ENCODE measurements at regions not wholly inside any gene's neighbourhood (a gene's known extent, or its start where the extent isn't known, plus 50 kb on each side); places are given as distances from the start of the nearest gene placed in this dataset.
A peak's percentile ranks its signal among the peaks of the same experiment; 100 is the strongest.

DNA sequence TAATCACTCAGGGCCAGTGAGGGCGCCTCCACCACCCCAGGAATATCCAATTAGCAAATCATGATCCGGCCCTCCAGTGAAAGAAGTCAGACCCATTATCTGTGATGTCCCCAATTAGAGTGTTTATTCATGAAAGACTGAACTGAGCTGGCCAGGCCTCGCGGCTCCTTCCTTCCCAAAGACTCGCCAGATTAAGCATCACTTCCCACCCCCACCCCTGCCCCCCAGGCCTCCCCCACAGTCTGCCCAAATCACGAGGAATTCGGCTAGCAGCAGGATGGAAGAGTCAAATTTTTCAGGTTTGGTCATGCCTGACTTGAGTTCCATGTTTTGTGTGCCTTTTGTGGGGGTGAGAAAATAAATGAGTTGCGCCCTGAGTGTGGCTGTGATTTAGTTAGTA lies 298.4 kb upstream of the SALL1 start:
- in situ Hi-C loops (cut with HindIII; ENCODE audit: low pct_unique_long_range_greater_than_20kb, low sequenced_read_pairs): no loop called here

DNA sequence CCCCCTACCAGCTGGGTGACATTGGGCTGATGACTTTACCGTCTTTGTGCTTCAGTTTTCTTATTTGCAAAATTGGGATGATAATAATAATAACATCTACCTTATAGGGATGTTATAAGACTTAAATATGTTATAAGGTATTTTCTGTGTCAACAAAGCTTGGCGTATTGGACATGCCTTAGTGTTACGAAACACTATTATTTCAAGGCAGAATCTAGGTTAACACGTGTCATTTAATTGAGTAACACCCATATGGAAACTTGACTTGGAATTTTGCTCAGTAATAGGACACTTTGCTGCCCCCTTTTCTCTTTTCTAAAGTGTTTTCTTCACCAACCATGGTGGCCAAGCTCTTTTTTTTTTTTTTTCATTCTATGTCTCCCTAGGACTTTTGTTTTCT lies 294.2 kb upstream of the SALL1 start:
- DNase-seq (ENCODE audit: low read depth): no peak
- in situ Hi-C loops (cut with HindIII; ENCODE audit: low pct_unique_long_range_greater_than_20kb, low sequenced_read_pairs): no loop called here

More for the DNA sequence above, 298.4 kb upstream of the SALL1 start:
- DNase-seq (ENCODE audit: low read depth): no peak

DNA sequence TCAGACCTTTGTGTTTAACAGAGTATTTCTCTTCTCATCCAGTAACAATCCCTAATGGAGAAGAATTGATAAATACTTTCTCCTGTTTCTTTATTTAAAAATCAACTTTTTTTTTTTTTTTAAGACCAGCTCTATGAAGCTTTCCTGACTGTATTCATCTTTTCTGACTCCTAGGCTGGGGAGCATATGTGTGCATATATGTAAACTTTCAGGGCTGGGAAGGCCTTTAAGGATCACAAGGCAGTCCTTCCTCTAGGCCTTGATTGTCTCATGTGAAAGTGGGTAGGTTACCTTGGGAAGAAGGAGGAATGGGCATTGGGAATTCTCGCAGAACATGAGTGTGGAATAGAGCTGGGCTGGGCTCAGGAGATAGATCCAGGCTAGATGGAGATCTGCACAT lies 292.9 kb upstream of the SALL1 start:
- in situ Hi-C loops (cut with HindIII; ENCODE audit: low pct_unique_long_range_greater_than_20kb, low sequenced_read_pairs): no loop called here
- DNase-seq (ENCODE audit: low read depth): no peak

DNA sequence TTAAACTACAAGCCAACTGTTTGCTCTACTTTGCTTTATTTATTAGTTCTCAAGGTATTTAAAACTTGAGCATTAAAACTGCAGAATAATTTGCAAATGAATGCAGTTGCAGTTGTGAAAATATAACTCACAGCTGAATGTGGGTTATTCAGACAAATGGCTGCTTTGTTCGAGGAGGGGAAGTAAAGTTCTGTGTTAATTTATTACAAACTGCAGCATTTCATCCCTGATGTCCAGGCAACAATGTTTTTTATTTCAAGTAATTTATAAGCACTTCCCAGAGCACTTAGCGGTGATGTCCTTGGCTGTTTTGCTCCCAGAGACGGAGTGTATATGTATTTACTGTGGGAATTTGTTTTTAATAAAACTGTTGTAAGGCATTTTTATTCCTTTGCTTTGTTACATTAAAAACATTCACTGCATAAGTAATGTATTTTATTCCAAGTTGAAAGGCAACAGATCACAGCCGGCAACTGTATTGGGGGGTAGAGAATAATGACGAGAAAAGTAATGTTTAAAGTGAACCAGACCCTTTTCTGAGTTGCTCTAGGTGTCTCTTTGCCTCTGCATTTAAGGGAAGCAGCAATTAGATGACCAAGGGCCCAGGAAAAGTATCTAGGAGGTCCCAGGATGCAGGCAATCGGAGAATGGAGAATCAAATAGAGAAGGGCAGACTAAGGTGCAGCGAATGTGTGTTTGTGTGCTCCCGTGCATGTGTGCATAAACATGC lies 291.2 kb upstream of the SALL1 start:
- DNase-seq (ENCODE audit: low read depth): no peak
- in situ Hi-C loops (cut with HindIII; ENCODE audit: low pct_unique_long_range_greater_than_20kb, low sequenced_read_pairs): no loop called here

GRCh38 chr16:51440131-51440889 lies 289.2 kb upstream of the SALL1 start:
- DNase-seq (ENCODE audit: low read depth): no peak
- in situ Hi-C loops (cut with HindIII; ENCODE audit: low pct_unique_long_range_greater_than_20kb, low sequenced_read_pairs): no loop called here

DNA sequence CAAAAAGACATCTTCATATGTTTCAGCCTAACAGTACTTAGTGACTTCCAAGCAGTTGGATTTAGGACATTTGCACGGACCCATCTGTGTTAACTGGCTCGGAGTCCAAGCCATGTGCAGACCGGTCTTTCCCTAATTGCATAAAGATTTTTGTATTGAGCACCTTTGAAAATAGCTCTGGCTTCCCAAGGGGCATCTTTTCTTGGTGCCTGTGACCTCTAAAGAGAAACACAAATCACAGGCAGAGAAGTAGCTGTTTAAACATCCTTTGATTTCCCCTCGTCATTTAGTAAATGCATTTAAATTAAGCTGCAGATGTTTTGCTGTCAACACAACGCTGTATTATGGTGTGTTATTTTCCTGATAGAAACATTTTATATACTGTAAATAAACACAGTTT lies 288.2 kb upstream of the SALL1 start:
- in situ Hi-C loops (cut with HindIII; ENCODE audit: low pct_unique_long_range_greater_than_20kb, low sequenced_read_pairs): no loop called here

GRCh38 chr16:51436742-51437141 lies 285.7 kb upstream of the SALL1 start:
- in situ Hi-C loops (cut with HindIII; ENCODE audit: low pct_unique_long_range_greater_than_20kb, low sequenced_read_pairs): no loop called here
- peak; percentile 15 for DNase-seq (ENCODE audit: low read depth)

More for the DNA sequence above, 288.2 kb upstream of the SALL1 start:
- no peak for DNase-seq (ENCODE audit: low read depth)

DNA sequence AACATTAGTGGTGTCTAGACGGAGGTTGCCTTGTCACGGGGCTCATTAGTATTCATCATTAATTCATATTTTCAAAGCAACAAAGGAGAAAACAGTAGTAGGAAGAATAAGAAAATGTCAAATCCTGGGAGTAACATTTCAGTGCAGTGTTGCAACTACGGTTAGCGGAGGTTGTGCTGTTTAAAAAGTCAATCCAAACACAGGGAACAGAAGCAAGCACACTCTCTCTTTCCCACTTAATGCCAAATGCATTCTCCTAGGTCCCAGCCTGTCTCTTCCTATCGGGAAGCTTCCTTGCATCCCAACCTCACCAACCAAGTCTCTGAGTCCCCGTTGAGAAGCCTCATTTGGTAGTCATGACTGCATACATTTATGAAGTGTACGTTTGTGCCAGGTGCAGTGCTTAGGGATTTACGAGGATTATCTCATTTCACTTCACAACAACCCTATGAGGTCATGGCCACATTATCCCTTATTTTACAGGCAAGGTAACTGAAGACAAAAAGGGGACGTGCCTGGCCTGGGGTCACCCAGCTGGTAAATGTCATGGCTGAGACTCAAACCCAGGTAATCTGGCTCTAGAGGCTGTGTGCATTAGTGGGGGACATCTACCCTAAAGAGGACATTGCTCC lies 283.6 kb upstream of the SALL1 start:
- in situ Hi-C loops (cut with HindIII; ENCODE audit: low pct_unique_long_range_greater_than_20kb, low sequenced_read_pairs): no loop called here

GRCh38 chr16:51433599-51433998 lies 282.5 kb upstream of the SALL1 start:
- DNase-seq (ENCODE audit: low read depth): no peak
- in situ Hi-C loops (cut with HindIII; ENCODE audit: low pct_unique_long_range_greater_than_20kb, low sequenced_read_pairs): no loop called here

More for the DNA sequence above, 283.6 kb upstream of the SALL1 start:
- DNase-seq (ENCODE audit: low read depth): no peak

- DNase-seq (ENCODE audit: low read depth): peak; percentile 94
These were observed 280.6 kb upstream of the SALL1 start for GRCh38 chr16:51431517-51432241.

GRCh38 chr16:51430716-51431369 lies 279.8 kb upstream of the SALL1 start:
- no peak for DNase-seq (ENCODE audit: low read depth)
- in situ Hi-C loops (cut with HindIII; ENCODE audit: low pct_unique_long_range_greater_than_20kb, low sequenced_read_pairs): no loop called here

More at GRCh38 chr16:51431517-51432241, 280.6 kb upstream of the SALL1 start:
- in situ Hi-C loops (cut with HindIII; ENCODE audit: low pct_unique_long_range_greater_than_20kb, low sequenced_read_pairs): no loop called here

- in situ Hi-C loops (cut with HindIII; ENCODE audit: low pct_unique_long_range_greater_than_20kb, low sequenced_read_pairs): no loop called here
These were observed 278.0 kb upstream of the SALL1 start for GRCh38 chr16:51429041-51429440.

GRCh38 chr16:51427085-51427484 lies 276.0 kb upstream of the SALL1 start:
- in situ Hi-C loops (cut with HindIII; ENCODE audit: low pct_unique_long_range_greater_than_20kb, low sequenced_read_pairs): no loop called here
- no peak for DNase-seq (ENCODE audit: low read depth)

More at GRCh38 chr16:51429041-51429440, 278.0 kb upstream of the SALL1 start:
- DNase-seq (ENCODE audit: low read depth): no peak

DNA sequence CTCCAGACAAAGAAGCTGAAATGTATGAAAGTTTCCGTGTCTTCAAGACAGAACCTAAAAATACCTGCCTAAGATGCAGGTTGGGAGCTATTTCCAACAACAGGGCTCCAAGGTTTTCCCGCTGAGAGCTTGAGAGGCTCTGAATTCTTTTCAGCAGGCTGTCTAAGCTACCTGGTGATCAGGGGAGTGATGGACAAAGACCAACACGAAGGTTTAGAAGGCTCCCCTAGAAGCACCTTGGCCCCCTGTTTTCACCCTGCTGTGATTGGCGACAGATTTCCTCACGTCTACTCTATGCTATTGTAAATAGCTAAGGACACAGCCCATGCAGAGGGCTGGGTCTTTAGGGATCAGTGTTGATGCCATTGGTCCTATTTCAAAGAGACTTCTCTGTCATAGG lies 275.2 kb upstream of the SALL1 start:
- DNase-seq (ENCODE audit: low read depth): no peak
- in situ Hi-C loops (cut with HindIII; ENCODE audit: low pct_unique_long_range_greater_than_20kb, low sequenced_read_pairs): no loop called here

DNA sequence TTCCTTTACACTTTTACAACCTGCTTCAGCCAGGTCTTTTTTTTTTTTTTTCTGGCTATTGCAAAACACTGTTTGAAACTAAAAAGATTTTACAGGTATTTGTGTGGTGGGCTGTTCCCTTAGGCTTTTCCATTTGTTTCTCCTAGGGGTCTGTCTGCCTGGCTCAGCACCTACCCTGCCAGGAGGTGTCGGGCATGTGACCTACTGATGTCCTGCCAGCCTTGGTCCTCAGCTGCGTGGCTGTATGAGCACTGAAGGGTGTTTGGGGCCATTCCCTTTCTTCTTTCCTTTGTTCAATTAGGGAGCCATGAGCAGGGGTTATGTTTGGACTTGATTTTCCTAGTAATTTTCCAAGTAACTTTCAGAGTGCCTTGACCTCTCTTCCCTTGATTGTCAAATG lies 269.2 kb upstream of the SALL1 start:
- DNase-seq (ENCODE audit: low read depth): no peak
- in situ Hi-C loops (cut with HindIII; ENCODE audit: low pct_unique_long_range_greater_than_20kb, low sequenced_read_pairs): no loop called here

DNA sequence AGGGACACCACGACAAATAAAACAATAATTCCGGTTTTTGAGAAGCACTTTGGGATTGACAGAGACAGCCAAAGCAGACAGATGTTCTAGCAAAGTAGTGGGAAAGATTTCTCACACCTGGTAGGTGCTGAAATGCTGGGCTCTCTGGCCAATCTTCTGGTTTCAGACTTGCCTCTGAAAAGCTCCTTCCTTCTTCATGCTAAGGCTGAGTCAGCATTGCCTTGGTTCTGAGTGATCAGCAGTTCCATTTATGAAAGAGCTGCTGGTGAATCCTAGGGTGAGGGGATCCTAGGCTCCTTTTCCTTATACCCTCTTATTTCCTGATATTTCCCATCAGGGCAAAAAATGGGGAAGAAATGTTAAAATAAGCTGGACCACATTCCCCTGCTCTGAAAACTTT lies 268.7 kb upstream of the SALL1 start:
- in situ Hi-C loops (cut with HindIII; ENCODE audit: low pct_unique_long_range_greater_than_20kb, low sequenced_read_pairs): no loop called here
- no peak for DNase-seq (ENCODE audit: low read depth)

DNA sequence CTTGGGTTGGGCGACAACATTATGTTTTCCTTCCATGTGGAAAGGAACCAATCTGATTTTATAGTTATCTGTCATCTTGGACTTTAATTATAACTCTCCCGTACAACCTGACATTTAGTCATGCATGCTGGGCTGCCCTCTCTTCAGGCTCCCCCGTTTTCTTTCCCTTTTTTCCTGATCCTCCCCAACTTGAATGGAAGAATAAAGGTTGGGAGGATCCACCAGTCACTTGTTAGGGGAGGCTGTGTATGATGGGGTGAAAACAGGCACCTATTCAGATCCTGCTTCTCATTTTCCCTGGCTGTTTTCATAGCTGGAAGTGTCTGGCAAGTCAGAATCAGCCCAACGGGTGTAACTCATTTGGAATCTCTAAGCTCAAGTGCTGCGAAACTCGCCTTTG lies 267.2 kb upstream of the SALL1 start:
- in situ Hi-C loops (cut with HindIII; ENCODE audit: low pct_unique_long_range_greater_than_20kb, low sequenced_read_pairs): no loop called here
- DNase-seq (ENCODE audit: low read depth): no peak

DNA sequence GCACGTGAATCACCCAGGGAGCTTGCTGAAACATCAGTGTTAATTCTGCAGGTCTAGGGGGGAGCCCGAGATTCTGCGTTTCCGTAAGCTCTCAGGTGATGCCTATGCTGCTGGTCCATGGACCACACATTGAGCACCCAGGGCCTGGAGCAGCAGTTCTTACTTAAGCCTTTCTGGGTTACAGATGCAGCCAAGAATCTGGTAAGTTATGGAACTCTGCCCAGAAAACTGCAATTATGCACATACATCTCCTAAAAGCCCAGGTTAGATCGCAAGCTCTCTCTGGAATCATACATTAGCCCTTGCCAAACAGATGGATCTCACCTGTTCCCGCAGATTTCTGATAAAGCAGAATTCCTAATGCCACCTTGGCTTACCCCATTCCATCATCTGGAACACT lies 265.9 kb upstream of the SALL1 start:
- in situ Hi-C loops (cut with HindIII; ENCODE audit: low pct_unique_long_range_greater_than_20kb, low sequenced_read_pairs): no loop called here
- no peak for DNase-seq (ENCODE audit: low read depth)
